ENCODE measurements at regions not wholly inside any gene's neighbourhood (a gene's known extent, or its start where the extent isn't known, plus 50 kb on each side); places are given as distances from the start of the nearest gene placed in this dataset.

DNA sequence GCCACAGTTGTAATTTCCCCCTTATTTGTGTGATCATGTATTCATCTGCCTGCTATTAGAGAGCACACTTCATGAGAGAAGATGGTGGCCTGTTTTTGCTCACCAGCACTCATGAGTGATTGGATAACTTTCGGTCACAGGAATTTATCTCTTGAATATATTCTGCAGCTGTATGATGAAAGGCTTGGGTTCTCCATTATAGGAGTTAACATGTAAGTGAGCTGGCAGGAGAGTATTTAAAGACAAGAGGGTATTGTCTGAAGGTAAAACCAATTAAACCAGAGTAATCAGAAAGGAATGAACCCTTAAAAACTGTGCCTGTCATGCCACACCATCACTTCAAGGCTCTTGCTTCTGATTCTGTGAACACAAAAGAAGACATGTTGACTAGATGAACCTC lies 574.9 kb upstream of the CAMK1G start:
- TF ChIP-seq TAF1 (IDR thresholded peaks at IDR 0.05; ENCODE audit: borderline replicate concordance, insufficient read depth, low read length) (no peak), POLR2AphosphoS5 (IDR thresholded peaks at IDR 0.05; ENCODE audit: low read depth, low read length) (no peak), SIN3A (IDR thresholded peaks at IDR 0.05; ENCODE audit: borderline replicate concordance, insufficient read depth, low read length) (no peak), FOXP2 (optimal IDR thresholded peaks at IDR 0.05; ENCODE audit: borderline replicate concordance, extremely low read depth, extremely low read length, insufficient read depth) (no peak)
- TF ChIP-seq, protein P1, sequence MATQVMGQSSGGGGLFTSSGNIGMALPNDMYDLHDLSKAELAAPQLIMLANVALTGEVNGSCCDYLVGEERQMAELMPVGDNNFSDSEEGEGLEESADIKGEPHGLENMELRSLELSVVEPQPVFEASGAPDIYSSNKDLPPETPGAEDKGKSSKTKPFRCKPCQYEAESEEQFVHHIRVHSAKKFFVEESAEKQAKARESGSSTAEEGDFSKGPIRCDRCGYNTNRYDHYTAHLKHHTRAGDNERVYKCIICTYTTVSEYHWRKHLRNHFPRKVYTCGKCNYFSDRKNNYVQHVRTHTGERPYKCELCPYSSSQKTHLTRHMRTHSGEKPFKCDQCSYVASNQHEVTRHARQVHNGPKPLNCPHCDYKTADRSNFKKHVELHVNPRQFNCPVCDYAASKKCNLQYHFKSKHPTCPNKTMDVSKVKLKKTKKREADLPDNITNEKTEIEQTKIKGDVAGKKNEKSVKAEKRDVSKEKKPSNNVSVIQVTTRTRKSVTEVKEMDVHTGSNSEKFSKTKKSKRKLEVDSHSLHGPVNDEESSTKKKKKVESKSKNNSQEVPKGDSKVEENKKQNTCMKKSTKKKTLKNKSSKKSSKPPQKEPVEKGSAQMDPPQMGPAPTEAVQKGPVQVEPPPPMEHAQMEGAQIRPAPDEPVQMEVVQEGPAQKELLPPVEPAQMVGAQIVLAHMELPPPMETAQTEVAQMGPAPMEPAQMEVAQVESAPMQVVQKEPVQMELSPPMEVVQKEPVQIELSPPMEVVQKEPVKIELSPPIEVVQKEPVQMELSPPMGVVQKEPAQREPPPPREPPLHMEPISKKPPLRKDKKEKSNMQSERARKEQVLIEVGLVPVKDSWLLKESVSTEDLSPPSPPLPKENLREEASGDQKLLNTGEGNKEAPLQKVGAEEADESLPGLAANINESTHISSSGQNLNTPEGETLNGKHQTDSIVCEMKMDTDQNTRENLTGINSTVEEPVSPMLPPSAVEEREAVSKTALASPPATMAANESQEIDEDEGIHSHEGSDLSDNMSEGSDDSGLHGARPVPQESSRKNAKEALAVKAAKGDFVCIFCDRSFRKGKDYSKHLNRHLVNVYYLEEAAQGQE (IDR thresholded peaks at IDR 0.05; ENCODE audit: insufficient read depth in 1 of 2, low read depth in 2 of 2, low read length in 2 of 2) = no peak

Measured in PFSK-1 (cell line).